ENCODE measurements at regions not wholly inside any gene's neighbourhood (a gene's known extent, or its start where the extent isn't known, plus 50 kb on each side); places are given as distances from the start of the nearest gene placed in this dataset.

DNA sequence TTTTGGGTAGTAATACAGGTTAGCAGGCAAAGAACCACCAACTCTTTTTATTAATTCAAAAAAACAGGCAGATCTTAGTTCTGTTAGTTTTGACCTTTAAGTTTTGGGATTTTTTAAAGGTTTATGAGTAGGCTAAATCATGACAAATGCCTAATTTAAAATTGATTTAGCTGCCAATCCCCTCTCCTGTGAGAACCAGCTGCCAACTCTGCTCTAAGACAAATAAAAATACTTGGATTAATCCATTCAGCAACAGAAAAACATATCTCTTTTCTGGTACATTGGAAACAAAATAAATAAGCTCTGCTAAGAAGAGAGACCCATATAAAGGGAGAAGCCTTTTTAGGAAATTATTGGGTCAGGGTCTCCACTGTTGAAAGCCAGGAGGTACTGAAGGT lies 160.8 kb downstream of the NTMT2 start:
- Histone ChIP-seq H3K4me3 (no peak overlapping the region), H3K4me2 (ENCODE audit: insufficient read depth, low read length) (no peak overlapping the region), H3K9ac (ENCODE audit: insufficient read depth in 1 of 2, low read depth in 2 of 2, low read length in 2 of 2) (no peak overlapping the region), H3K36me3 (ENCODE audit: control insufficient read depth, insufficient read depth, low read length) (no peaks in the 10 kb centered on the region), H3K9me3 (replicated peaks; ENCODE audit: control insufficient read depth, insufficient read depth, low read depth, low read length) (peaks cover 2% of the 10 kb centered on the region), H3K79me2 (ENCODE audit: control insufficient read depth, insufficient read depth, low read length) (no peaks in the 10 kb centered on the region), H2AFZ (ENCODE audit: low read depth, low read length) (no peak overlapping the region), H3K9me1 (ENCODE audit: control insufficient read depth, insufficient read depth, low read length) (no peaks in the 10 kb centered on the region), H3K4me1 (replicated peaks in 1 of 2; ENCODE audit: control insufficient read depth in 2 of 2, insufficient read depth in 2 of 2, low read length in 2 of 2) (no peaks in the 10 kb centered on the region), H3K27me3 (ENCODE audit: control insufficient read depth in 2 of 2, insufficient read depth in 2 of 2, low read length in 2 of 2) (no peaks in the 10 kb centered on the region), H3K27ac (ENCODE audit: extremely low read depth, low read depth, low read length) (no peak overlapping the region), H4K20me1 (replicated peaks; ENCODE audit: control insufficient read depth, insufficient read depth, low read length) (no peaks in the 10 kb centered on the region)
- ChIA-PET CTCF (ENCODE audit: low intra/inter-chr PET ratio) (no interaction called here), POLR2A (no interaction called here)
- ATAC-seq (no peak), DNase-seq (ENCODE audit: extremely low read depth in 1 of 4, low spot score in 3 of 4) (no peak), FAIRE-seq (no peak)
- in situ Hi-C loops (cut with MboI) (no loop called here), intact Hi-C loops (cut with micrococcal nuclease) (no loop called here)
- no peak for TF ChIP-seq ZBTB26 (CRISPR knock-in tag; IDR thresholded peaks at IDR 0.05)
- BruUV-seq (replicated peaks) = no TSS peak

DNA sequence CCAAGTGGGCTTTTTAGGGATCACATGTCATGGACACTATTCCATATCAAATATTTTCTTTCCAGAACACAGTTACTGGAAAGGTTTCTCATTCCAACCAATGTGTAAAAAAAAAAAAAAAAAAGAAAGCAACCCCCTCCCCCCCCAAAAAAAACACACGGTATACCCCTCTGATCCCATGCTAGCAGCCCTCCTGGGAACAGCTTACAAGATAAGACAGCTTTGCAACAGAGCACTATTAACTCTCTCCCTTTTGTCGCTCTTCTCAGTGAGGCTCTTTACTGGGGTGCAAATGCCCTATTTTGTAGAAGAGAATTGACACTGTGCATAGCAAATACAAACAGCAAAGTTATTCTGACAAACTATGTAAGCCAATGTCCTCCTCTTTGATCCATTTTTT lies 161.2 kb downstream of the NTMT2 start:
- H3K9ac ChIP-seq (ENCODE audit: insufficient read depth in 1 of 2, low read depth in 2 of 2, low read length in 2 of 2) = no peak overlapping the region
- no peak overlapping the region for H2AFZ ChIP-seq (ENCODE audit: low read depth, low read length)
- BruUV-seq (replicated peaks) = no TSS peak
- no peaks in the 10 kb centered on the region for H4K20me1 ChIP-seq (replicated peaks; ENCODE audit: control insufficient read depth, insufficient read depth, low read length)
- H3K9me3 ChIP-seq (replicated peaks; ENCODE audit: control insufficient read depth, insufficient read depth, low read depth, low read length) = peaks cover 2% of the 10 kb centered on the region
- no peaks in the 10 kb centered on the region for H3K9me1 ChIP-seq (ENCODE audit: control insufficient read depth, insufficient read depth, low read length)
- H3K27ac ChIP-seq (ENCODE audit: extremely low read depth, low read depth, low read length) = no peak overlapping the region
- no peaks in the 10 kb centered on the region for H3K27me3 ChIP-seq (ENCODE audit: control insufficient read depth in 2 of 2, insufficient read depth in 2 of 2, low read length in 2 of 2)
- H3K79me2 ChIP-seq (ENCODE audit: control insufficient read depth, insufficient read depth, low read length) = no peaks in the 10 kb centered on the region
- H3K36me3 ChIP-seq (ENCODE audit: control insufficient read depth, insufficient read depth, low read length) = no peaks in the 10 kb centered on the region
- no peak for ATAC-seq
- in situ Hi-C loops (cut with MboI) = no loop called here
- POLR2A ChIA-PET = no interaction called here
- no peak overlapping the region for H3K4me3 ChIP-seq
- intact Hi-C loops (cut with micrococcal nuclease) = no loop called here
- DNase-seq (ENCODE audit: extremely low read depth in 1 of 4, low spot score in 3 of 4) = no peak
- H3K4me2 ChIP-seq (ENCODE audit: insufficient read depth, low read length) = no peak overlapping the region
- CTCF ChIA-PET (ENCODE audit: low intra/inter-chr PET ratio) = no interaction called here
- FAIRE-seq = no peak
- WGBS (ENCODE audit: insufficient coverage, low coverage, missing lambda C conversion rate) = 2% methylated on average over 2 of the region's 2 CpGs
- H3K4me1 ChIP-seq (replicated peaks in 1 of 2; ENCODE audit: control insufficient read depth in 2 of 2, insufficient read depth in 2 of 2, low read length in 2 of 2) = no peaks in the 10 kb centered on the region
- TF ChIP-seq ZNF24 (IDR thresholded peaks at IDR 0.05) (no peak), ETS2 (tag; IDR thresholded peaks at IDR 0.05; ENCODE audit: borderline replicate concordance, poor library complexity, severe bottlenecking) (no peak), NCOA1 (IDR thresholded peaks at IDR 0.05; ENCODE audit: low read depth) (no peak), CREBBP (IDR thresholded peaks at IDR 0.05; ENCODE audit: low read depth, low read length) (no peak), ARHGAP35 (IDR thresholded peaks at IDR 0.05; ENCODE audit: partially characterized antibody) (no peak), ZNF76 (CRISPR knock-in tag; IDR thresholded peaks at IDR 0.05; ENCODE audit: borderline replicate concordance) (no peak), ZZZ3 (IDR thresholded peaks at IDR 0.05) (no peak), USF1 (CRISPR knock-in tag; IDR thresholded peaks at IDR 0.05) (no peak), KAT2B (IDR thresholded peaks at IDR 0.05; ENCODE audit: low read depth, low read length) (no peak), CBFA2T3 (IDR thresholded peaks at IDR 0.05) (no peak), KDM4B (IDR thresholded peaks at IDR 0.05; ENCODE audit: borderline replicate concordance in 2 of 2, low read depth in 1 of 2) (no peak), ARID1B (IDR thresholded peaks at IDR 0.05) (no peak), SMAD4 (CRISPR knock-in tag; conservative IDR thresholded peaks at IDR 0.05) (no peak), ZNF778 (CRISPR knock-in tag; IDR thresholded peaks at IDR 0.05) (no peak)
- TF ChIP-seq, protein P1, sequence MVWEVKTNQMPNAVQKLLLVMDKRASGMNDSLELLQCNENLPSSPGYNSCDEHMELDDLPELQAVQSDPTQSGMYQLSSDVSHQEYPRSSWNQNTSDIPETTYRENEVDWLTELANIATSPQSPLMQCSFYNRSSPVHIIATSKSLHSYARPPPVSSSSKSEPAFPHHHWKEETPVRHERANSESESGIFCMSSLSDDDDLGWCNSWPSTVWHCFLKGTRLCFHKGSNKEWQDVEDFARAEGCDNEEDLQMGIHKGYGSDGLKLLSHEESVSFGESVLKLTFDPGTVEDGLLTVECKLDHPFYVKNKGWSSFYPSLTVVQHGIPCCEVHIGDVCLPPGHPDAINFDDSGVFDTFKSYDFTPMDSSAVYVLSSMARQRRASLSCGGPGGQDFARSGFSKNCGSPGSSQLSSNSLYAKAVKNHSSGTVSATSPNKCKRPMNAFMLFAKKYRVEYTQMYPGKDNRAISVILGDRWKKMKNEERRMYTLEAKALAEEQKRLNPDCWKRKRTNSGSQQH (CRISPR knock-in tag; IDR thresholded peaks at IDR 0.05) = no peak
